SH-SY5Y (cell line): ENCODE measurements at regions not wholly inside any gene's neighbourhood (a gene's known extent, or its start where the extent isn't known, plus 50 kb on each side); places are given as distances from the start of the nearest gene placed in this dataset.

ENCODE experiments used
- GATA2 ChIP-seq: IDR thresholded peaks from 2 replicates; pipeline ENCODE4 v1.6.1; 2011; ENCODE audit warnings: mild to moderate bottlenecking, low read depth, low read length
- GATA3 ChIP-seq: IDR thresholded peaks from 2 replicates; pipeline ENCODE4 v1.6.1; 2011; ENCODE audit warnings: low read depth, mild to moderate bottlenecking, low read length, moderate library complexity

DNA sequence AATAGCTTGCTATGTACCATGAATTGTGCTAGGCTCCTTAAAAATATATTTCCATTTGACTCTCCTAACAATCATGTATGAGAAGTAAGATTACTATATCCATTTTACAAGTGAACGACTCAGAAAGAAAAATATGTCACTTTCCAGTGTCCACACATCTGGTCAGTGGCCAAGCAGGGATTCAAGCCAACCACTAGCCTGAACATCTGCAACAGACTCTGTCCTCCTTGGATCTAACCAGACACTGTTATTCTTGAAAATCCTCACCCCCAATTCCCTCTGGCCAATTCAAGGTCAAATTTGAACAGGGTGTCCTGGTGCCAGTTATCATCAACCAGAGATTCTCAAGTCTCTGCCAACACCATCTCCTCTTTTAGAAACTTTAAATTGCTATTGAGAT is 344.1 kb upstream of the WWC1 start:
- TF ChIP-seq GATA3 (no peak), GATA2 (no peak)

DNA sequence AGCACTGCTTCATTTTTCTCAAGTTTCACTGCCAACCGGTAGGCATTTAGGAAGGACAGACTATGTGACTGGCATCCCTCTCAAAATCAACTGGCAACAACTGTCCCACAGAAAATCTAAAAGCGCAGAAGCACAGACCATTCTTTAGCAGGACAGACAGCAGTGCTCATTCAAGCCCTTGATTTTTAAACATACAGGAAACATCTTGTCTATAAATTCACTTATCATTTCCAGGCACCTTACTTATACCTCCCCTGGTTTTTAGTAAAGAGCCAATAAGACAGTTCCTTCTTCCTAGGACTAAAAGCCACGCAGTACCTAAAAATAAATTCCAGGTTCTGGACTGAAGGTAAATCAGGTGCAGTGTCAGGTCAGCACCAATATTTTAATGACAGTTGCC is 343.2 kb upstream of the WWC1 start:
- no peak for TF ChIP-seq GATA2
- no peak for TF ChIP-seq GATA3

GRCh38 chr5:167949435-167949834 is 342.0 kb upstream of the WWC1 start:
- TF ChIP-seq GATA2 (no peak), GATA3 (no peak)

GRCh38 chr5:167950126-167950721 is 341.2 kb upstream of the WWC1 start:
- TF ChIP-seq GATA3 (no peak), GATA2 (no peak)

GRCh38 chr5:167951116-167951515 is 340.3 kb upstream of the WWC1 start:
- TF ChIP-seq GATA3 = no peak
- TF ChIP-seq GATA2 = no peak

DNA sequence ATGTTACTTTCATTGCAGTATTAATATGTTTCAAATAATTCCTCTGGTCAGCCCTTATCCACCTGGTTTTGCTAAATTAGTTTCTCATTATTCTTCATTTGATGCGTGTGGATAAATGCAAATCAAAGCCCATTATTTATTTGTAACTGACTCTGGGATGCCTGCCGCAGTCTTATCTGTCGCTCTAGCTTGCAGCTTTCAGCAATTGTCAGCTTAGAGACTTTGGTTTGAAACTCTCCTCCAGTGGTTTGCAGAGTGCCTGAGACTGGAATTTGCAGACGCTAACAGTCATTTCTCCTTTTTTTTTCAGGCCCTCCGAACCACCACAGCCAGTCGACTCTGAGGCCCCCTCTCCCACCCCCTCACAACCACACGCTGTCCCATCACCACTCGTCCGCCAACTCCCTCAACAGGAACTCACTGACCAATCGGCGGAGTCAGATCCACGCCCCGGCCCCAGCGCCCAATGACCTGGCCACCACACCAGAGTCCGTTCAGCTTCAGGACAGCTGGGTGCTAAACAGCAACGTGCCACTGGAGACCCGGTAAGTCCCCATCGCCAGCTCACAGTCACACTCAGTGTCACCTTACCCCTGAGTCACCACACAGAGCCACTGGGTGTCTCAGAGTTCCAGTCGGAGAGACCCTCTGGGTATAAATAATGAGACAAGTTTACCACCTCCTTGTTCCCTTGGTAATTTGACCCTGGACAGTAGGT is 339.0 kb upstream of the WWC1 start:
- TF ChIP-seq GATA3 = no peak
- no peak for TF ChIP-seq GATA2

DNA sequence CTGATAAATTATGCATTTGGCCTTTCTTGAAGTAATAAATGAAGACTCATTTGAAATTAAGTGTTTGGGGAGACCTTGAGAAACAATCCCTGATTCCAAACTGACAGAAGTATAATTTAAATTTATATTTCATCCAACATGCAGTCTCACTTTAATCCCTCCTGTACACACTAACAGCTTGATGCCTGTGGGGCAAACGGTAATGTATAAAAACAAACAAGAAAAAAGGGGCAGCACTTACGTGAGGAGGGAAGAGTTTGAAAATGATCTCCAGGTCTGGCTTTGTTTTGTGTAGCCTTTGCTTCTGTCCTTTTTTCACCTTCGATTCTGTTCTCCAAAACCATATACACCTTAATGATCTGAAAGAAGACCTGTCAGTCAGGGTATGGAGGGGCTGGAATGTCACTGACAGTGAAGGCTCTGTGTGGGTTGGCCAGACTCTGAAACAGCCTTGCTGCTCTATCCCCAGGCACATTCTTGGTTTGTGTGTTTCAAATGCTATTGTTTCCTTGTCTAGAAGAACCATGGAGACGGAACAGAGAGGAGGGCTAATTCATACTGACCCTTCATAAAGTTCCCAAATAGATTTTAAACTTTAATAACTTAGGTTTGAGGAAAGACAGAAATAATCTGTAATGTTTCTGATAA is 338.2 kb upstream of the WWC1 start:
- TF ChIP-seq GATA3 = no peak
- TF ChIP-seq GATA2 = no peak

- TF ChIP-seq GATA2 = no peak
- TF ChIP-seq GATA3 = no peak
Observed at GRCh38 chr5:167961731-167962130, 329.7 kb upstream of the WWC1 start.

DNA sequence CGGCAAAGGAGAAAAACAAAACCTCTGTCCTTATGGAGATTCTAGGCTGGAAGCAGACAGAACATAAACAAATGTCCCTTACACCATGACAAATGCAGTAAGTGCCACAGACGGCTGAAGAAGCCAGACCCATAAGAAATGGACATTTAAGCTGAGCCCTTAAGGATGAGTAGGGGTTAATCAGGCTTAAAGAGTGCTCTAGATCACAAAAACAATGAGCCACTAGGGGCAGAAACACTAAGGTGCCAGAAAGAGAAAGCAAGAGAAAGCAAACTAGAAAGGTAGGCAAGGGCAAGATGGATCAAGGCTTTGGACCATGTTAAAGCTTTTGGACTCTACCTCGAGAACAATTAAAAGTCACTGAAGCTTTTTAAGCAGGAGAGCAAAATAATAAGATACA is 326.9 kb upstream of the WWC1 start:
- TF ChIP-seq GATA3 (no peak), GATA2 (no peak)

DNA sequence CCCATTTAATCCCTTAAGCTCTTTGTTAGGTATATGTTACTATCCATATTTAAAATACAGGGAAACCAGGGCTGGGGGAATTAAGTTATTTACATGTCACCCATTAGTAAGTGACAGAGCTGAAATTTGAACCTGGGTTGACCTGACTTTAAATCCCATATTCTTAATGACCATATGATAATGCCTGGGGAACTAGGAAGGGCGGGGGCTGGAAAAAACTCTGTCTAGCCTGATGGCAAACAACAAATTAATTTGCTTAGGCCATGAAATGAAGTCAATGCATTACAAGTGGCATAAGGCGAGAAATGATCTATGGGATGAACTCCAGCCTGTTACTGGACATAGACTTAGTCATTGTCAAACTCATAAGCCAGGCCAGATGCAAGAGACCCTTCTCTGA is 325.7 kb upstream of the WWC1 start:
- TF ChIP-seq GATA2 = no peak
- TF ChIP-seq GATA3 = no peak

DNA sequence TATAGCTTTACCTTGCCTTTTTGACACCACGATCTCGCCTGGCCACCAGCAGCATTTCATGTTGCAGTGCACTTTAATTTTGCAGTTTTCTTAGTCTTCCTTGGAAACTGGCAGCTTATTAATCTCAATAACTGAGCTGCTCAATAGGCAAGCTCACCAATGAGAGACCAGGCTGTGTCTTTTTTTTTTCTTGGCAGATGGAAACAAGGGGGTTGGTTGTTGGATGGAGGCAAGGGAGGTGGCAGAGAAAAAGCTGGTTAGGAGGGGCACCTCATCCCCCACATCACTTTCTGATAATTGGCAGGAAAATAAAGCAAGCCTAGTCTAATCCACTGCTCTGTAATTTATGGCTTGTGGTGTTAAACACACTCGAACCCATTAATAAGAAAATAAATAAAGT is 324.5 kb upstream of the WWC1 start:
- TF ChIP-seq GATA2 (no peak), GATA3 (no peak)

DNA sequence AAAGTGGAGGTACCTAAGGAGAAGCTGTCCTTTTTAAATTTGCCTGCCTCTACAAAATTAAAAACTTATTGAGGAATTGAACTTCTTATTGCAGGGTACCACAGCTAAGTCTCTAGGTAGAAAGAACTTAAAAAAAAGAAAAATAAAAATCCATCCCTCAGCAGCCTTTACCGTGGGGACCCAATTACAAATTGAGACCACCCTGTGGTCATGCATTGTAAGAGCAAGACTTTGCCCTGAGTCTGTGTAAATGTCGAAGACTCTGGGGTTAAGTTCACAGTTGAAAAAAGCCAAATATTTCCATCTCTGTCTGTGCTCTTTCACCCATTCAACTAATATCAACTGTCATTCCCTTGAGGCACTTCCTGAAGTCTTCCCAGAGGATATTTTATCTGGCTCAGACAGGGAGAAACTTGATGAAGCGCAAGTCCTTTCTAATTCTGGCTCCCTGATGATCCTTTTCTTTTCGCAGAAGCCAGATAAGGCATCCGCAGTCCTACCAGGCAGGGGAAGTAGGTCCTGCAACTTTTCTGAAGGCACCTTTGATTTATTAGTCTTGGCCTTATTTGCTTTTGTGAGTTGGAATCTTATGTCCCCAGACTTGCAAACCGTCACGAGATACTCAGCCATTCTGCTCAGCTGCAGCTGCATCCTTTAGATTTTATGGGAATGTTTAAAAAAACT is 323.8 kb upstream of the WWC1 start:
- TF ChIP-seq GATA3 = no peak
- TF ChIP-seq GATA2 = no peak

DNA sequence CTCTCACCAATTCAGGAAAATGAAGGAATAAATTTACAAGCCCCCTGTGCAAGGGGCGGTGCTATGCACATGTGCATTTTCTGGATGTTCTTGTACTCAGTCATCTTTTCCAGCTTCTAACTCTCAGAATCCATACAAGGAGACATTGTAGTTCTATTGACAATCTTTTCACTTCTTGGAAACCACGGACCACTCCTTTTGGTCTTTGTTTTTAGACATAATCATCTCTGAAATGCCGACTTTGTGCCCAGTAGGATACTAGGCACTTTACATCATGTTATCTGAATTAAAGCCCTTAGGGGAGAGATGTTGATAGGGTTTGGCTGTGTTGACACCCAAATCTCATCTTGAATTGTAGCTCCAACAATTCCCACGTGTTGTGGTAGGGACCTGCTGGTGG is 322.6 kb upstream of the WWC1 start:
- TF ChIP-seq GATA3 = no peak
- TF ChIP-seq GATA2 = no peak

DNA sequence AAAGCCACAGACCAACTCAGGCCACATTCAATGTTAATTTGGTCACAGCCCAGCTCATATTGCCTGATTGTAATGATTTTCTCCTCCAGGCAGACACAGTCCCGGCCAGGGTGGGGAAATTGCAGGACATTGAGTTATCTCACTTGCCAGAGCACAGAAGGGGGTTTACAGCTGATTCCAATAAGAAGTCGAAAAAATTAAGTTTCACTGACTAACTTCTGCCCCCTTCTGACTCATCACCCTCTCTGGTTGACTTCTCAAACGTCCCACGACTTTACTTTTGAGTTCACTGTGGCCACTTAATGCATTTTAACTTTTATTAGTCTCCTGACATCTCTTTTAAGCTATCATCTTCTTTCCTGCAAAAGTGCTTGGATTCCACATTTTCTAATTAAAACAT is 321.4 kb upstream of the WWC1 start:
- no peak for TF ChIP-seq GATA3
- TF ChIP-seq GATA2 = no peak

DNA sequence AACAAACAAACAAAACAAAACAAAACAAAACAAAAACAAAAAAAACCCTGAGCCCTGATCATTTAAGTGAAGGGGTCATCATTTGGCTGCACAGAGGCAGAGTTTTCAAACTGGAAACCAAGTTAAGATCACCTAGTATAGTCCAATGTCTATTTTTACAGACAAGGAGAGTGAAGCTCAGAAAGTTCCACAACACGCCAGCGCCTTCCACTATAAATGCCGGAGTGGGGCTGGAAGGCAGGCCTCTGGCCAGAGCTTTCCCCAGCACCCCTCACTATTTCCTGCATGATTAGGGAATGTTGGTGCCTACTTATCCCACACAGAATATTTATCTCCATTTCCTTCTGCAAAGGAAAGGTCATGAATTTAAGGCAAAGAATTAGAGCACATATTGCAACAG is 319.7 kb upstream of the WWC1 start:
- TF ChIP-seq GATA3 (no peak), GATA2 (no peak)

DNA sequence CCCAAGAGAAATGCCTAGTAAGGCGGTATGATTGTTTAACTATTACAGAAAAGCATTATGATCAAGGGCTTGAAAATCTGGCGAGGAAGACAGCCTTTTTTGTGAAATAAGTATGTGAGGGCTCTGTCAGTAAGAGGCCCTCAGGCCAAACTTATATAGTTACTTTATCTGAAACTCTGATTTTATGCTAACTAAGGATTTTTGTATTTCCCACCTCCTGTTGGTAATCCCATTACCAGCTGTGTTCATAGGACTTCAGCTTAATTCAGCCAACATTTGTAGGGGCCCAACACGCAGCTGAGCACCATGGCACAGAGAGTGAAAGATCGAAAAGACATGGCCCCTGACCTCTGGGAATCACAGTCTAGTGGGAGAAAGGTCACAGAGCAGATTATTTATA is 318.3 kb upstream of the WWC1 start:
- TF ChIP-seq GATA2 (no peak), GATA3 (no peak)
